ENCODE measurements at regions not wholly inside any gene's neighbourhood (a gene's known extent, or its start where the extent isn't known, plus 50 kb on each side); places are given as distances from the start of the nearest gene placed in this dataset.
"Not testable (repeated sequence)": the region's sequence is repeated elsewhere in the genome, so short reads cannot be mapped to it uniquely, and the experiment has no call there.

- ATAC-seq (no peak), DNase-seq (no peak)
Measured at GRCh38 chr4:10917566-10917965, 233.0 kb upstream of the CLNK start.

- ATAC-seq (no peak), DNase-seq (no peak)
Measured at GRCh38 chr4:10898072-10898471, 213.5 kb upstream of the CLNK start.

- DNase-seq = no peak
- ATAC-seq = no peak
Measured at GRCh38 chr4:10897076-10897475, 212.5 kb upstream of the CLNK start.

GRCh38 chr4:10893395-10893794 lies 208.8 kb upstream of the CLNK start:
- ATAC-seq = no peak

GRCh38 chr4:10891866-10892265 lies 207.3 kb upstream of the CLNK start:
- DNase-seq = no peak
- no peak for ATAC-seq

More at GRCh38 chr4:10893395-10893794, 208.8 kb upstream of the CLNK start:
- no peak for DNase-seq

GRCh38 chr4:10889819-10890218 lies 205.3 kb upstream of the CLNK start:
- DNase-seq (no peak), ATAC-seq (no peak)

GRCh38 chr4:10879411-10880110 lies 195.0 kb upstream of the CLNK start:
- no peak for ATAC-seq
- no peak for DNase-seq

GRCh38 chr4:10878861-10879260 lies 194.3 kb upstream of the CLNK start:
- DNase-seq (no peak), ATAC-seq (no peak)

- no peak for ATAC-seq
Measured at GRCh38 chr4:10877076-10877475, 192.5 kb upstream of the CLNK start.

GRCh38 chr4:10875144-10875799 lies 190.7 kb upstream of the CLNK start:
- ATAC-seq (no peak), DNase-seq (no peak)

More at GRCh38 chr4:10877076-10877475, 192.5 kb upstream of the CLNK start:
- no peak for DNase-seq

GRCh38 chr4:10873809-10874208 lies 189.2 kb upstream of the CLNK start:
- DNase-seq = no peak
- ATAC-seq = no peak

GRCh38 chr4:10872833-10873517 lies 188.4 kb upstream of the CLNK start:
- DNase-seq (no peak), ATAC-seq (no peak)

- ATAC-seq (no peak), DNase-seq (no peak)
Measured at GRCh38 chr4:10866666-10867065, 182.1 kb upstream of the CLNK start.

- ATAC-seq = no peak
Measured at GRCh38 chr4:10861036-10861435, 176.5 kb upstream of the CLNK start.

GRCh38 chr4:10856271-10856782 lies 171.8 kb upstream of the CLNK start:
- ATAC-seq (no peak), DNase-seq (no peak)

More at GRCh38 chr4:10861036-10861435, 176.5 kb upstream of the CLNK start:
- DNase-seq = no peak

GRCh38 chr4:10853196-10853595 lies 168.6 kb upstream of the CLNK start:
- no peak for ATAC-seq
- no peak for DNase-seq

GRCh38 chr4:10841697-10842096 lies 157.1 kb upstream of the CLNK start:
- ATAC-seq (no peak), DNase-seq (no peak)

- DNase-seq (no peak), ATAC-seq (no peak)
Measured at GRCh38 chr4:10837151-10837550, 152.6 kb upstream of the CLNK start.

GRCh38 chr4:10832806-10833628 lies 148.4 kb upstream of the CLNK start:
- ATAC-seq (no peak), DNase-seq (no peak)

GRCh38 chr4:10831727-10832408 lies 147.3 kb upstream of the CLNK start:
- ATAC-seq (no peak), DNase-seq (no peak)

- DNase-seq, ATAC-seq: not testable (repeated sequence)
Measured at GRCh38 chr4:10828918-10829538, 144.5 kb upstream of the CLNK start.
